Gastrocnemius medialis (tissue), 4 donors: ENCODE measurements at regions not wholly inside any gene's neighbourhood (a gene's known extent, or its start where the extent isn't known, plus 50 kb on each side); places are given as distances from the start of the nearest gene placed in this dataset.

ENCODE experiments used
- ATAC-seq, 2 donors: fragments of 150-250 bp; one replicate each; pipeline ENCODE4 v1.9.1; 2016
- DNase-seq, 2 donors: peaks; one replicate each; pipeline ENCODE4 v3.0.0-alpha.2; 2019
- H3K27ac ChIP-seq, 4 donors: fragments of 200-600 bp; sonication (generic); 1 replicate in 1 of 4; 2 replicates in 3 of 4; pipeline ENCODE4 v1.5.1; 2016 to 2018; ENCODE audit warnings: mild to moderate bottlenecking in 2 of 4, moderate library complexity in 1 of 4
- H3K27me3 ChIP-seq, 3 donors: fragments of 200-600 bp; sonication (generic) in 2 of 3; 1 replicate in 1 of 3; 2 replicates in 2 of 3; pipeline versions ENCODE4 v1.5.1 to v1.6.0; 2016 to 2019; ENCODE audit warnings: mild to moderate bottlenecking in 1 of 3, moderate library complexity in 1 of 3
- H3K36me3 ChIP-seq, 2 donors: fragments of 200-600 bp; sonication (generic) in 1 of 2; one replicate each; pipeline ENCODE4 v1.5.1; 2017 to 2018
- H3K4me1 ChIP-seq, 2 donors: fragments of 200-600 bp; sonication (generic) in 1 of 2; one replicate each; pipeline ENCODE4 v1.5.1; 2016 to 2017; ENCODE audit warnings: mild to moderate bottlenecking in 2 of 2
- H3K4me3 ChIP-seq, 4 donors: fragments of 200-600 bp; sonication (generic) in 3 of 4; 1 replicate in 1 of 4; 2 replicates in 3 of 4; pipeline ENCODE4 v1.5.1; 2016 to 2019; ENCODE audit warnings: mild to moderate bottlenecking in 2 of 4
- H3K9me3 ChIP-seq, 3 donors: fragments of 200-600 bp; sonication (generic) in 2 of 3; 1 replicate in 1 of 3; 2 replicates in 2 of 3; pipeline ENCODE4 v1.5.1; 2016 to 2019
- POLR2A ChIP-seq, 2 donors: fragments of 450-650 bp; IDR thresholded peaks; one replicate each; pipeline ENCODE4 v1.6.1; 2017; ENCODE audit warnings: antibody characterized with exemption in 2 of 2, mild to moderate bottlenecking in 2 of 2, moderate library complexity in 2 of 2
- in situ Hi-C, 4 donors: fragments of 200-750 bp; cut with MboI; loops; one replicate each; pipeline versions ENCODE4 v1.15.0 to v1.8.0; 2017; ENCODE audit warnings: low sequenced_read_pairs in 4 of 4
- intact Hi-C: fragments of 100-400 bp; cut with DNase I; formaldehyde crosslinking; loops from one replicate; pipeline ENCODE4 v1.15.1; 2023; ENCODE audit warnings: low total_unique reads
- TF ChIP-seq, protein P1 (sequence below), 5 experiments: fragments of 450-650 bp in 3 of 5; fragments of 200-600 bp in 2 of 5; sonication (generic) in 2 of 5; IDR thresholded peaks in 4 of 5; conservative IDR thresholded peaks in 1 of 5; 1 replicate in 4 of 5; 2 replicates in 1 of 5; pipeline ENCODE4 v1.5.1; 2016 to 2019; ENCODE audit warnings: antibody characterized with exemption in 5 of 5, mild to moderate bottlenecking in 3 of 5, moderate library complexity in 3 of 5

DNA sequence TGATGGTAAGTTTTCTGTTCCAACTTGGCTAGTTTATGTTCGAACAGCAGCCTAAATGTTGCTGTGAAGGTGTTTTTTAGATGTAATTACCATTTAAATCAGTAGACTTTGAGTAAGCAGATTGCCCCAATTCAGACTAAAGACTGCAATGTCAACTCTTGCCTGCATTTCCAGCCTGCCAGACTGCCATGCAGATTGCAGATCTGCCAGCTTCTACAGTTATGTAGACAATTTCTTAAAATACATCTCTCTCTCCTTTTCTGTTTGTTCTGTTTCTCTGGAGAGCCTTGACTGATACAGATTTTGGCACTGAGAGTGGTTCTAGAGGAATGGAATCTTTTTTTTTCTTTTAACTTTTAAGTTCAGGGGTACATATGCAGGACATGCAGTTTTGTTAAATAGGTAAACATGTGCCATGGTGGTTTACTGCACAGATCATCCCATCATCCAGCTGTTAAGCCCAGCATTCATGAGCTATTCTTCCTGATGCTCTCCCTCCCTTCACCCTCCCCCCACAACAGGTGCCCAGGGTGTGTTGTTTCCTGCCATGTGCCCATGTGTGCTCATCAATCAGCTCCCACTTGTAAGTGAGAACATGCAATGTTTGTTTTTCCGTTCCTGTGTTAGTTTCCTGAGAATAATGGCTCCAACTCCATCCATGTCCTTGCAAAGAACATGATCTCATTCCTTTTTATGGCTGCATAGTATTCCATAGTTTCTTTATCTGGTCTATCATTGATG is 227.8 kb downstream of the CPE start:
- intact Hi-C loops (no loop called here), in situ Hi-C loops (no loop called here)
- no peak for DNase-seq

DNA sequence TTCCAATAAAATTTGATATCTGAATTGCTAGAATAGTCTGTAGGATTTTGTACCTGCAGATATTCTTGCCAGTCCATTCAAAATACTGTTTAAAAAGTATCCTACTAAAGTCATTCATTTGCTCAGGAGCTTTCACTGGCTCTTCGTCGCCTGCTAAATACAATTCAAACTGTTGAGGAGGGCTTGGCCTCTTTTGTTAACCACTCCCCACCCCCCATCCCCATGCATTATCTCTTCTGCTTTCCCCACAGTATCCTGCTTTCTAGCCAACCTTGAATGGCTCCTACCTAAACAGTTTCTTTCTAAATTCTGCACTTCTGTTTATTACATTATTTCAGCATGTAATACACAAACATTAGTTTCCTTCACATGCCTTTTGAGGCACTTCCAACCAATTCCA is 230.8 kb downstream of the CPE start:
- intact Hi-C loops = no loop called here
- Histone ChIP-seq H3K4me1 (no peaks in the 10 kb centered on the region), H3K27ac (no peak overlapping the region), H3K27me3 (no peaks in the 10 kb centered on the region), H3K4me3 (no peak overlapping the region), H3K36me3 (no peaks in the 10 kb centered on the region), H3K9me3 (no peaks in the 10 kb centered on the region)
- no peak for DNase-seq
- in situ Hi-C loops = no loop called here
- ATAC-seq = no peak
- TF ChIP-seq POLR2A (IDR thresholded peaks at IDR 0.05) = no peak
- TF ChIP-seq, protein P1, sequence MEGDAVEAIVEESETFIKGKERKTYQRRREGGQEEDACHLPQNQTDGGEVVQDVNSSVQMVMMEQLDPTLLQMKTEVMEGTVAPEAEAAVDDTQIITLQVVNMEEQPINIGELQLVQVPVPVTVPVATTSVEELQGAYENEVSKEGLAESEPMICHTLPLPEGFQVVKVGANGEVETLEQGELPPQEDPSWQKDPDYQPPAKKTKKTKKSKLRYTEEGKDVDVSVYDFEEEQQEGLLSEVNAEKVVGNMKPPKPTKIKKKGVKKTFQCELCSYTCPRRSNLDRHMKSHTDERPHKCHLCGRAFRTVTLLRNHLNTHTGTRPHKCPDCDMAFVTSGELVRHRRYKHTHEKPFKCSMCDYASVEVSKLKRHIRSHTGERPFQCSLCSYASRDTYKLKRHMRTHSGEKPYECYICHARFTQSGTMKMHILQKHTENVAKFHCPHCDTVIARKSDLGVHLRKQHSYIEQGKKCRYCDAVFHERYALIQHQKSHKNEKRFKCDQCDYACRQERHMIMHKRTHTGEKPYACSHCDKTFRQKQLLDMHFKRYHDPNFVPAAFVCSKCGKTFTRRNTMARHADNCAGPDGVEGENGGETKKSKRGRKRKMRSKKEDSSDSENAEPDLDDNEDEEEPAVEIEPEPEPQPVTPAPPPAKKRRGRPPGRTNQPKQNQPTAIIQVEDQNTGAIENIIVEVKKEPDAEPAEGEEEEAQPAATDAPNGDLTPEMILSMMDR (IDR thresholded peaks at IDR 0.05 in 4 of 5, conservative IDR thresholded peaks at IDR 0.05 in 1 of 5) = no peak

More for the DNA sequence above, 227.8 kb downstream of the CPE start:
- Histone ChIP-seq H3K27me3 (no peaks in the 10 kb centered on the region), H3K27ac (no peak overlapping the region), H3K36me3 (no peaks in the 10 kb centered on the region), H3K4me3 (no peak overlapping the region), H3K9me3 (no peaks in the 10 kb centered on the region), H3K4me1 (no peaks in the 10 kb centered on the region)
- TF ChIP-seq, protein P1 (IDR thresholded peaks at IDR 0.05 in 4 of 5, conservative IDR thresholded peaks at IDR 0.05 in 1 of 5) = no peak
- TF ChIP-seq POLR2A (IDR thresholded peaks at IDR 0.05) = no peak
- no peak for ATAC-seq

DNA sequence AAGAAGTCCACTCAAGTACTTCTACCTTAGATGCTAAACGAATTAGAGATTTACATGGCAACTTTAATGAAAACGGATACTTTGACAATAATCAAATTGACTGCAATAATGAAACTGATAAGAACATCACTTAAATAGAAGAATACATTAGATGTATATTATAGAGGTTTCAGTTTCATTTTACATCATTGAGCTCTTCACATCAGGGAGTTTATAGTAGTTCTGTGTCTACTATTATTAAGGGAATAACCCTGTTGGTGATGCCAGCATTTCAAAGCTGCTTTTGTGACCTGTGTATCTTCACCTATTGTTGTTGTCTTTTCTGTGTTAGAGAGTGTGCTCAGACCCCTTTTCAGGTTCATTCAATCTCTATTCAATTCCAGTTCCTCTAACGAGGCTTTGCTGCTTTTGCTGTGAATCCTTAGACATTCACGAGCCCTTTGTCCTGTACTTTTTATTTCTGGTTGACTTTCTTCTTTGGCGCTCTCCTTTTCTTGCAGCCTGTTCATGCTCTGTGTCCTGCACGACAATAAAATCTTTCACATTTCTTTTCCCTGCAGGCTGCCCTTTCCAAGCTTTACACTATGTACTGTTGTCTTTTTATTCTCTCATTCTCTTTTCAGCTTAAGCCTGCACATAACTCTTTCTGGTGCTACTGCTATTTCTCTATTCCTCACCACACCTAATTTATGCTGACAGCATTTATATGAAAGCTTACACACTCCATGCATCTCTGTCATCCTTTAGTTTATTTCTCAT is 232.1 kb downstream of the CPE start:
- Histone ChIP-seq H3K4me3 (no peak overlapping the region), H3K27ac (no peak overlapping the region), H3K36me3 (no peaks in the 10 kb centered on the region), H3K9me3 (no peaks in the 10 kb centered on the region), H3K4me1 (no peaks in the 10 kb centered on the region), H3K27me3 (no peaks in the 10 kb centered on the region)
- DNase-seq (no peak), ATAC-seq (no peak)
- in situ Hi-C loops (no loop called here), intact Hi-C loops (no loop called here)
- TF ChIP-seq, protein P1 (IDR thresholded peaks at IDR 0.05 in 4 of 5, conservative IDR thresholded peaks at IDR 0.05 in 1 of 5) = no peak
- TF ChIP-seq POLR2A (IDR thresholded peaks at IDR 0.05) = no peak

DNA sequence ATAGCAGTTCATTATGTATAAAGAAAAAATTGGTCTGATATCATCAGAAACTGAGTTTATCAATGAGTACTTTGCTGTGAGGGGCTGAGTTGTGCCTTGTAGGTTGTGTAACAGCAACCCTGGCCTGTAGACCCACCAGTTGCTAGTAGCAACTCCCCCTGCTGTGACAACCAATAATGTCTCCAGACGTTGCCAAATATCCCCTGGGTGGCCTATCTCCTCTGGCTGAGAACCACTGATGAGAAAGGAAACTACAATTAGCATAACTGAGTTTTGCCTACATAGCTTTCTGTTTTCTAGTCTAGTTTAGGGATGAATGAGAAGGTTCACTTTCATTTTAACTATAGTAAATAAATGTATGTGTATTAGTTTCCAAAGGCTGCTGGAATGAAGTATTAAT is 234.1 kb downstream of the CPE start:
- Histone ChIP-seq H3K4me3 (no peak overlapping the region), H3K4me1 (no peaks in the 10 kb centered on the region), H3K27ac (no peak overlapping the region), H3K36me3 (no peaks in the 10 kb centered on the region), H3K27me3 (no peaks in the 10 kb centered on the region), H3K9me3 (no peaks in the 10 kb centered on the region)
- intact Hi-C loops (no loop called here), in situ Hi-C loops (no loop called here)
- TF ChIP-seq, protein P1 (IDR thresholded peaks at IDR 0.05 in 4 of 5, conservative IDR thresholded peaks at IDR 0.05 in 1 of 5) = no peak
- no peak for TF ChIP-seq POLR2A (IDR thresholded peaks at IDR 0.05)
- ATAC-seq = no peak
- no peak for DNase-seq
